ENCODE measurements at regions not wholly inside any gene's neighbourhood (a gene's known extent, or its start where the extent isn't known, plus 50 kb on each side); places are given as distances from the start of the nearest gene placed in this dataset.

DNA sequence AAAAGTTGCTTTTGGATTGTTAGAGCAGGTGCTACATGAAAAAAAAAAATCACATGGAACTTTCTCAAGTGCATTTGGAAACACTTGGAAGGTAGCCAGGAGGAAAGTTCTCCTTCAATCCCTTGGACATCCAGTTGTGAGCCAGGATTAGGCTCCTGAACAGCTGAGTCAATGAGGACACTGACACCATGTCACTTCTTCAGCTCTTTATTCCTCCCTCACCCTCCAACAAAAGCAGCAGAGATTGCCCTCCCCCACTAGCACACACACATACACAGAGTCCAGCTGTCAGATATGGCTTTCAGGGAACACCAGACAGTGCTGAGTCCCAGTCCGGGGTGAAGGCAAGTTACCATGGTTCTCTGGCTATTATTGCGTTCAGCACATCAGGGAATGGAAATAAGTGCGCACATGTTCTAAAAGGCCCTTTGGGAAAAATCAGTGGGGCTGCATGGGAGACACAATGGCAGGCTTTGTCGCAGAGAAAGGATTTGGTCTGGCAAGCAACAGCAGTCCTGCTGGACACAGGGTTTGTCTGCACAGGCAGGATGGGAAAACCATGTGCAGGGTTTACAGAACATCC, 124.7 kb upstream of the MARCKS start:
- Mint-ChIP-seq H3K4me1 (peaks cover 7% of the 10 kb centered on the region), H3K36me3 (ENCODE audit: low read depth) (no peaks in the 10 kb centered on the region), H3K9me3 (no peaks in the 10 kb centered on the region), H3K27ac (no peak overlapping the region), H3K27me3 (no peaks in the 10 kb centered on the region), H3K4me3 (no peak overlapping the region)
- ChIA-PET CTCF (no interaction called here), POLR2A (interaction anchor here (1.1 kb wide), 1 partner anchor 77 kb away, joined by 4 read pairs; no protein-coding TSS in a partner anchor)
- no peak for ATAC-seq (ENCODE audit: low read depth)
- no peak for DNase-seq
- intact Hi-C loops (cut with micrococcal nuclease), result no loop called here
- TF ChIP-seq, protein P1, sequence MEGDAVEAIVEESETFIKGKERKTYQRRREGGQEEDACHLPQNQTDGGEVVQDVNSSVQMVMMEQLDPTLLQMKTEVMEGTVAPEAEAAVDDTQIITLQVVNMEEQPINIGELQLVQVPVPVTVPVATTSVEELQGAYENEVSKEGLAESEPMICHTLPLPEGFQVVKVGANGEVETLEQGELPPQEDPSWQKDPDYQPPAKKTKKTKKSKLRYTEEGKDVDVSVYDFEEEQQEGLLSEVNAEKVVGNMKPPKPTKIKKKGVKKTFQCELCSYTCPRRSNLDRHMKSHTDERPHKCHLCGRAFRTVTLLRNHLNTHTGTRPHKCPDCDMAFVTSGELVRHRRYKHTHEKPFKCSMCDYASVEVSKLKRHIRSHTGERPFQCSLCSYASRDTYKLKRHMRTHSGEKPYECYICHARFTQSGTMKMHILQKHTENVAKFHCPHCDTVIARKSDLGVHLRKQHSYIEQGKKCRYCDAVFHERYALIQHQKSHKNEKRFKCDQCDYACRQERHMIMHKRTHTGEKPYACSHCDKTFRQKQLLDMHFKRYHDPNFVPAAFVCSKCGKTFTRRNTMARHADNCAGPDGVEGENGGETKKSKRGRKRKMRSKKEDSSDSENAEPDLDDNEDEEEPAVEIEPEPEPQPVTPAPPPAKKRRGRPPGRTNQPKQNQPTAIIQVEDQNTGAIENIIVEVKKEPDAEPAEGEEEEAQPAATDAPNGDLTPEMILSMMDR (IDR thresholded peaks at IDR 0.05), result no peak

DNA sequence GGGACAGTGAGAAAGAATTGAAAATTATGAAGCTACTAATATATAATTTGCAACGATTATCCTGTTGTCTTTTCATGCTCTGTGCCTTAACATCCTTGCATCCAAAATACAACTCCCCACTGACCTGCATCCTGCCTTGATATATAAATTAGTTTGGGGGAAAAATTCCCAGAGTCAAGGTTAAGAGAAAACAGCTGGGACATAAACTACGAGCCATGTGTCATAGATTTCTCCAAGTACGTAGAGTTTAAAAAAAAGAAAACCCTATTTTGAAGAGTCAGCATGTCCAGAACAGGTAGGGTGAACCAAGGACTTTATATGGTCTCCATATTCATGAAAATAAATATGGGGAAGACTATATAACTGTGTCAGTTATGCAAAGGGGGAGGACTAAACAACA, 123.8 kb upstream of the MARCKS start:
- Mint-ChIP-seq H3K9me3 (peaks cover under 1% of the 10 kb centered on the region), H3K27me3 (no peaks in the 10 kb centered on the region), H3K4me3 (no peak overlapping the region), H3K36me3 (ENCODE audit: low read depth) (no peaks in the 10 kb centered on the region), H3K4me1 (peaks cover 7% of the 10 kb centered on the region), H3K27ac (no peak overlapping the region)
- DNase-seq (no peak), ATAC-seq (ENCODE audit: low read depth) (no peak)
- TF ChIP-seq, protein P1 (IDR thresholded peaks at IDR 0.05), result no peak
- POLR2A ChIA-PET, result interaction anchor here (1.1 kb wide), 1 partner anchor 76 kb away, joined by 4 read pairs; no protein-coding TSS in a partner anchor
- CTCF ChIA-PET, result no interaction called here
- intact Hi-C loops (cut with micrococcal nuclease), result no loop called here

DNA sequence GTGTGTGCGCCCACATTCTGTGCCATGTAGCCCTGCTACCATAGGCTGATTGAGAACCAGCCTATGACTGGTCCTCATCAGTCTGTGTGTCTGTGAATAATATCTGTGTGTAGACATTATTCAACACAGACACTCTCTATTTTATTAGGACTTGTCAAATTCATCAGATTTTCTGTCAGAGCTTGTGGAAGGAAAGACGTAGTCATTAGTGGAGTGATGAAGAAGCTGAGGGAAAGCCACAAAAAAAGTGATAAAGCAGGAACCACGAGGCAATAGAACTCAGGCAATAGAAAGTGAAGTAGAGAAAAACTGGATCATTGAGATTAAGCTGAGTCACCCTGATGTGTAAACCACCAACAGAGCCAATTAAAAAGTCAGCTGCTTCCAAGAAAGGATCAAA, 122.2 kb upstream of the MARCKS start:
- H3K27ac Mint-ChIP-seq, result no peak overlapping the region
- ATAC-seq (ENCODE audit: low read depth), result no peak
- intact Hi-C loops (cut with micrococcal nuclease), result no loop called here
- H3K27me3 Mint-ChIP-seq, result no peaks in the 10 kb centered on the region
- CTCF ChIA-PET, result no interaction called here
- peaks cover 7% of the 10 kb centered on the region for H3K4me1 Mint-ChIP-seq
- DNase-seq, result no peak
- no peak overlapping the region for H3K4me3 Mint-ChIP-seq
- peaks cover 2% of the 10 kb centered on the region for H3K9me3 Mint-ChIP-seq
- POLR2A ChIA-PET, result no interaction called here
- no peaks in the 10 kb centered on the region for H3K36me3 Mint-ChIP-seq (ENCODE audit: low read depth)
- TF ChIP-seq, protein P1 (IDR thresholded peaks at IDR 0.05), result no peak

DNA sequence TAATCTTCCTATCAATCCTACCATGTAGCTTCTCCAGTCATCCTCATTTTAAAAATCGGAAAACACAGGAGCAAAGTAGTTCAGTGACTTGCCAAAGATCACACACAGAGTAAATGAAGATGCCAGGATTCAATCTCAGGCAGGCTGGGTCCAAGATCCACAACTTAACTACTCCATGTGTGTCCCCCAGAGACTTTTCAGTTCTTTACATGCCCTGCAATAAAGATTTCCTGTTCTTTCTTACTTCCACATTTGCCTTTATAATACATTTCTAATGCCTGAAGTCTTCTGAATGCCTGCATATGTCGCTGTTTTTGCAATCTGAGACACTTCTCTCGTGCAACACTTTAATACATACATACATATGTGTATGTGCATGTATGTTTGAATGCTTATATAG, 121.7 kb upstream of the MARCKS start:
- Mint-ChIP-seq H3K9me3 (peaks cover 2% of the 10 kb centered on the region), H3K4me3 (no peak overlapping the region), H3K36me3 (ENCODE audit: low read depth) (no peaks in the 10 kb centered on the region), H3K27ac (no peak overlapping the region), H3K27me3 (no peaks in the 10 kb centered on the region), H3K4me1 (peaks cover 7% of the 10 kb centered on the region)
- DNase-seq (no peak), ATAC-seq (ENCODE audit: low read depth) (no peak)
- CTCF ChIA-PET, result no interaction called here
- POLR2A ChIA-PET, result no interaction called here
- TF ChIP-seq, protein P1 (IDR thresholded peaks at IDR 0.05), result no peak
- intact Hi-C loops (cut with micrococcal nuclease), result no loop called here

DNA sequence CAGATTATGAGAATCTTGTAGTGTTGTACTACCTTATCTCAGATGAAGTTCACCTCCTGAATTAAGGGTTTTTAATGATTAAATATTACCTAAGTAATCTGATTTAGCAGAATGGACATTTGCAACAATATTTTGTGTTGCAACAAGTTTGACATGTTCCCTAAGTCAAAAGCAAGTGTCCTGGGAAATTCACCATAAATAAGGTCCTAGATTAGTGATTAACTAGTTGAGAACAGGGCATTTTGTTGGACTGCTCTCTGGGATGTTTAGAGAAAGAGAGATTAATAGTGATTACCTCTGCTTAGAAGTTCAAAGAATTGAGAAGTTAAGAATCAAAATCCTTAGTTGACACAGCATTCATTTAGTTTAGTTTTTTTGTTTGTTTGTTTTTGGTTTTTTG, 120.2 kb upstream of the MARCKS start:
- DNase-seq (no peak), ATAC-seq (ENCODE audit: low read depth) (no peak)
- POLR2A ChIA-PET, result no interaction called here
- H3K9me3 Mint-ChIP-seq, result peaks cover 2% of the 10 kb centered on the region
- H3K27ac Mint-ChIP-seq, result no peak overlapping the region
- intact Hi-C loops (cut with micrococcal nuclease), result no loop called here
- no peak overlapping the region for H3K4me3 Mint-ChIP-seq
- CTCF ChIA-PET, result no interaction called here
- TF ChIP-seq, protein P1 (IDR thresholded peaks at IDR 0.05), result no peak
- no peaks in the 10 kb centered on the region for H3K36me3 Mint-ChIP-seq (ENCODE audit: low read depth)
- peaks cover 7% of the 10 kb centered on the region for H3K4me1 Mint-ChIP-seq
- H3K27me3 Mint-ChIP-seq, result no peaks in the 10 kb centered on the region
